ENCODE measurements at regions not wholly inside any gene's neighbourhood (a gene's known extent, or its start where the extent isn't known, plus 50 kb on each side); places are given as distances from the start of the nearest gene placed in this dataset.

DNA sequence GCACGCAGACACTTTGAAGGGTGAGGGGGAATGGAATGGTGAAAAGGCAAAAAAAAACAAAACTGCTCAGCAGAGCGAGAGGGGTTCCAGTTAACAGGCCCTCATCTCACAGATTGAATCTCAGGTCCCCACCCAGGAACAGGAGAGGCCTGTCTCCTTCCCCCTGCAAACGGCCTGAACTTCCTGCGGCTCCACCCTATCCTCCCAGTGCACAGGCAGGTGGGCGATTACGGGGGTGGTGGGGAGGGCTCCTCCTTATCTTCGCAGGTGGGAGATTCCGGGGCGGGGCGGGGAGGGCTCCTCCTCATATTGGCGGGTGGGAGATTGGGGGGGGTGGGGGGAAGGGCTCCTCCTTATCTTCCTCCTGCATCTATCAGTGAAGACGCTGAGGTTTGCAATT is 129.0 kb downstream of the SOX4 start:
- no peak for DNase-seq
- H3K4me1 ChIP-seq, result no peaks in the 10 kb centered on the region
- peaks cover 6% of the 10 kb centered on the region for H3K9me3 ChIP-seq
- TF ChIP-seq, protein P1, sequence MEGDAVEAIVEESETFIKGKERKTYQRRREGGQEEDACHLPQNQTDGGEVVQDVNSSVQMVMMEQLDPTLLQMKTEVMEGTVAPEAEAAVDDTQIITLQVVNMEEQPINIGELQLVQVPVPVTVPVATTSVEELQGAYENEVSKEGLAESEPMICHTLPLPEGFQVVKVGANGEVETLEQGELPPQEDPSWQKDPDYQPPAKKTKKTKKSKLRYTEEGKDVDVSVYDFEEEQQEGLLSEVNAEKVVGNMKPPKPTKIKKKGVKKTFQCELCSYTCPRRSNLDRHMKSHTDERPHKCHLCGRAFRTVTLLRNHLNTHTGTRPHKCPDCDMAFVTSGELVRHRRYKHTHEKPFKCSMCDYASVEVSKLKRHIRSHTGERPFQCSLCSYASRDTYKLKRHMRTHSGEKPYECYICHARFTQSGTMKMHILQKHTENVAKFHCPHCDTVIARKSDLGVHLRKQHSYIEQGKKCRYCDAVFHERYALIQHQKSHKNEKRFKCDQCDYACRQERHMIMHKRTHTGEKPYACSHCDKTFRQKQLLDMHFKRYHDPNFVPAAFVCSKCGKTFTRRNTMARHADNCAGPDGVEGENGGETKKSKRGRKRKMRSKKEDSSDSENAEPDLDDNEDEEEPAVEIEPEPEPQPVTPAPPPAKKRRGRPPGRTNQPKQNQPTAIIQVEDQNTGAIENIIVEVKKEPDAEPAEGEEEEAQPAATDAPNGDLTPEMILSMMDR (IDR thresholded peaks at IDR 0.05), result no peak
- no peak overlapping the region for H3K4me3 ChIP-seq
- intact Hi-C loops (cut with DNase I), result no loop called here
- no peaks in the 10 kb centered on the region for H3K27me3 ChIP-seq (ENCODE audit: low read depth)
- no peak for ATAC-seq
- H3K27ac ChIP-seq, result no peak overlapping the region
- H3K36me3 ChIP-seq, result no peaks in the 10 kb centered on the region

DNA sequence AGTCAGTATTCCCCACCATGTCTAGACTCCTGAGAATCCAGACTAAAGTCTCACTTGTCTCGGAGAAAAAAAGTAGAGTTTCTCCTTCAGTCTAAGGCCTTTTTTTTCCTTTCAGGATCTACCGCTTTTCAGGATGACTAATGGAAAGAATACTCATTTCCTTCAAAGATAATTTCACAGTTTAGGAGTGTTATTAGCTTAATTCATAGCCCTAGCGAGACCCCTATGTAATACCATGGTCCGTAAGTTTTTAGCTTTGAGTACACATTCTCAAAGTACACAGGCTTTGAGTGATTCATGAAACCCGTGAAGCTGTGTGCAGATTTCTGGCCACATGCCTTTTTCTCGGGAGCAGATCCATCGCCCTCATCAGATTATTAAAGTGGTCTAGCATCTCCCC is 133.1 kb downstream of the SOX4 start:
- Histone ChIP-seq H3K4me3 (no peak overlapping the region), H3K9me3 (no peaks in the 10 kb centered on the region), H3K27me3 (ENCODE audit: low read depth) (no peaks in the 10 kb centered on the region), H3K4me1 (no peaks in the 10 kb centered on the region), H3K27ac (no peak overlapping the region), H3K36me3 (no peaks in the 10 kb centered on the region)
- intact Hi-C loops (cut with DNase I), result no loop called here
- ATAC-seq (no peak), DNase-seq (no peak)
- TF ChIP-seq, protein P1 (IDR thresholded peaks at IDR 0.05), result no peak

DNA sequence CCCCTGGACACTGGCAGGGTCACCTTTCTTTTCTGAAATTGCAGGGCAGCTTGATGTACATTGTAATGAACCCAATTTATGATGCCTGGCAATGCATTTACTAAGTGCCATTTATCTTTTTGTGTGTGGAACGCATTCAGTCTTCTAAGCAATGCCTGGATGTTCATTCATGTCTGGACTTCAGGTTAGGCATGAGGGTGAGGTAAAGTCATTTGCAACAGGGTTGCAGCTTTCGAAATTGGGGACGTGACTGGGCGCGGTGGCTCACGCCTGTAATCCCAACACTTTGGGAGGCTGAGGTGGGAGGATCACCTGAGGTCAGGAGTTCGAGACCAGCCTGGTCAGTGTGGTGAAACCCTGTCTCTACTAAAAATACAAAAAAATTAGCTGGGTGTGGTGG is 134.6 kb downstream of the SOX4 start:
- peaks cover 6% of the 10 kb centered on the region for H3K4me1 ChIP-seq
- H3K27me3 ChIP-seq (ENCODE audit: low read depth), result no peaks in the 10 kb centered on the region
- ATAC-seq (no peak), DNase-seq (no peak)
- H3K27ac ChIP-seq, result no peak overlapping the region
- no peak overlapping the region for H3K4me3 ChIP-seq
- intact Hi-C loops (cut with DNase I), result no loop called here
- TF ChIP-seq, protein P1 (IDR thresholded peaks at IDR 0.05), result no peak
- no peaks in the 10 kb centered on the region for H3K36me3 ChIP-seq
- no peaks in the 10 kb centered on the region for H3K9me3 ChIP-seq

DNA sequence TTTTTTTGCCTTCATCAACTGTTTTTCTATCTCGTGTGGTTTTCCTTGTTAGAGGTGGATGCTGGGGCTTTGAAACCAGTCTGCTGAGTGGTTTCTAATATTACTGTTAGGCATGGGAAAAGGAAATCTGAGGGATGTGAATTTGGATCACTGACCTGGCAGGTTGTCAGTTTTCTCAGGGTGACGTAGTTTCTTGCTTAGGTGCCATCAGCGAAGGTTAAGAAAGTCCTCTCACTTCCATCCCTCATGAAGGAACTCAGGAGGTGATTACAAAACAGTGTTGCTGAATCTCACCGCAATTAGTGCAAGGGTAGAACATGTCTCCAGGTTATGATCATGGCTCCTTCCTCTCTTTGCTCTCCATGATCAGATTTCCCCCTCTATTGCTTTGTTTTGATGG is 135.9 kb downstream of the SOX4 start:
- intact Hi-C loops (cut with DNase I), result no loop called here
- no peaks in the 10 kb centered on the region for H3K9me3 ChIP-seq
- ATAC-seq, result no peak
- H3K27me3 ChIP-seq (ENCODE audit: low read depth), result no peaks in the 10 kb centered on the region
- no peak overlapping the region for H3K4me3 ChIP-seq
- no peaks in the 10 kb centered on the region for H3K36me3 ChIP-seq
- peaks cover 11% of the 10 kb centered on the region for H3K4me1 ChIP-seq
- DNase-seq, result no peak
- TF ChIP-seq, protein P1 (IDR thresholded peaks at IDR 0.05), result no peak
- no peak overlapping the region for H3K27ac ChIP-seq

DNA sequence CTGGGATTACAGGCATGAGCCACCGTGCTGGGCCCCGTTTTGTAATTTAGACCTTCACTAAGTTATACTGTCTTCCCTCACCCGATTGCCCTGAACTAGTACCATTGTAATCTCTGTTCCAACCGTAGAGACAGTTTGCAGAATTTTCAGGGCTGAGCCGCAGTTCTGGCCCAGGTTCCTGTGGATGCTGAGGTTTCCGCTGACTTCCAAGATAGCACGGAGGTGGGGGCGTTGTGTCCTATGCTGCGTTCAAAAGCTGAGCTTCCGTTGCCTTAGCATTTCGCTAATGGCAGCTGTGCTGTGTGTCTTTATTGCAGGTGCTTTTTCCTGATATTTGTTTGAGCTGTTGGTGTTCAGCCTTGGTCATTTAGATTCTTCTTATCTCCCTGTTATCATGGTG is 137.0 kb downstream of the SOX4 start:
- H3K27ac ChIP-seq, result no peak overlapping the region
- TF ChIP-seq, protein P1 (IDR thresholded peaks at IDR 0.05), result no peak
- no peaks in the 10 kb centered on the region for H3K27me3 ChIP-seq (ENCODE audit: low read depth)
- no peak for ATAC-seq
- no peaks in the 10 kb centered on the region for H3K36me3 ChIP-seq
- DNase-seq, result no peak
- peaks cover 11% of the 10 kb centered on the region for H3K4me1 ChIP-seq
- intact Hi-C loops (cut with DNase I), result no loop called here
- H3K9me3 ChIP-seq, result no peaks in the 10 kb centered on the region
- H3K4me3 ChIP-seq, result no peak overlapping the region

Data from lower lobe of right lung (tissue), 2 donors.